ENCODE measurements at regions not wholly inside any gene's neighbourhood (a gene's known extent, or its start where the extent isn't known, plus 50 kb on each side); places are given as distances from the start of the nearest gene placed in this dataset.

- H3K4me3 ChIP-seq (ENCODE audit: low read length in 2 of 2), result no peak overlapping the region
Measured at GRCh38 chr3:7879572-7879971, 622.1 kb upstream of the LMCD1 start.

GRCh38 chr3:7881946-7882345 lies 619.7 kb upstream of the LMCD1 start:
- H3K36me3 ChIP-seq (ENCODE audit: control insufficient read depth in 2 of 2, insufficient read depth in 2 of 2, low read length in 2 of 2), result no peaks in the 10 kb centered on the region
- H3K27me3 ChIP-seq (ENCODE audit: control insufficient read depth in 2 of 2, insufficient read depth in 2 of 2, low read length in 2 of 2), result no peaks in the 10 kb centered on the region
- H3K4me1 ChIP-seq (ENCODE audit: control insufficient read depth in 2 of 2, insufficient read depth in 2 of 2, low read length in 2 of 2), result no peaks in the 10 kb centered on the region
- no peak overlapping the region for H3K9ac ChIP-seq (ENCODE audit: low read depth in 1 of 2, low read length in 2 of 2)
- no peak overlapping the region for H3K4me3 ChIP-seq (ENCODE audit: low read length in 2 of 2)
- H3K9me3 ChIP-seq (ENCODE audit: control insufficient read depth in 2 of 2, low read length in 2 of 2), result no peaks in the 10 kb centered on the region
- no peak overlapping the region for H3K27ac ChIP-seq (ENCODE audit: low read depth in 2 of 2, low read length in 2 of 2)

More at GRCh38 chr3:7879572-7879971, 622.1 kb upstream of the LMCD1 start:
- Histone ChIP-seq H3K27ac (ENCODE audit: low read depth in 2 of 2, low read length in 2 of 2) (no peak overlapping the region), H3K27me3 (ENCODE audit: control insufficient read depth in 2 of 2, insufficient read depth in 2 of 2, low read length in 2 of 2) (no peaks in the 10 kb centered on the region), H3K36me3 (ENCODE audit: control insufficient read depth in 2 of 2, insufficient read depth in 2 of 2, low read length in 2 of 2) (no peaks in the 10 kb centered on the region), H3K9ac (ENCODE audit: low read depth in 1 of 2, low read length in 2 of 2) (no peak overlapping the region), H3K4me1 (ENCODE audit: control insufficient read depth in 2 of 2, insufficient read depth in 2 of 2, low read length in 2 of 2) (no peaks in the 10 kb centered on the region), H3K9me3 (ENCODE audit: control insufficient read depth in 2 of 2, low read length in 2 of 2) (no peaks in the 10 kb centered on the region)

DNA sequence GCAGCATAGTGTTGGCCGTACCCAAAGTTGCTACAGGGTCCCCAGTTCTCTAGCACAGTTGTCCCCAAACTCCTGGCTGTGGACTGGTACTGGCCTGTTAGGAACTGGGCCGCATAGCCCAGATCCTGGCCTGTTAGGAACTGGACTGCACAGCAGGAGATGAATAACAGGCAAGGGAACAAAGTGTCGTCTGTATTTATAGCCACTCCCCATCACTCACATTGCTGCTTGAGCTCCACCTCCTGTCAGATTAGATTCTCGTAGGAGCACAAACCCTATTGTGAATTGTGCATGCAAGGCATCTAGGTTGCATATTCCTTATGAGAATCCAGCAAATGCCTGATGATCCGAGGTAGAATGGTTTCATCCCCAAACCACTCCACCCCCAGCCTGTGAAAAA lies 604.0 kb upstream of the LMCD1 start:
- Histone ChIP-seq H3K9ac (ENCODE audit: low read depth in 1 of 2, low read length in 2 of 2) (no peak overlapping the region), H3K4me1 (ENCODE audit: control insufficient read depth in 2 of 2, insufficient read depth in 2 of 2, low read length in 2 of 2) (no peaks in the 10 kb centered on the region), H3K36me3 (ENCODE audit: control insufficient read depth in 2 of 2, insufficient read depth in 2 of 2, low read length in 2 of 2) (no peaks in the 10 kb centered on the region), H3K4me3 (ENCODE audit: low read length in 2 of 2) (no peak overlapping the region), H3K27ac (ENCODE audit: low read depth in 2 of 2, low read length in 2 of 2) (no peak overlapping the region), H3K9me3 (ENCODE audit: control insufficient read depth in 2 of 2, low read length in 2 of 2) (no peaks in the 10 kb centered on the region), H3K27me3 (ENCODE audit: control insufficient read depth in 2 of 2, insufficient read depth in 2 of 2, low read length in 2 of 2) (no peaks in the 10 kb centered on the region)

DNA sequence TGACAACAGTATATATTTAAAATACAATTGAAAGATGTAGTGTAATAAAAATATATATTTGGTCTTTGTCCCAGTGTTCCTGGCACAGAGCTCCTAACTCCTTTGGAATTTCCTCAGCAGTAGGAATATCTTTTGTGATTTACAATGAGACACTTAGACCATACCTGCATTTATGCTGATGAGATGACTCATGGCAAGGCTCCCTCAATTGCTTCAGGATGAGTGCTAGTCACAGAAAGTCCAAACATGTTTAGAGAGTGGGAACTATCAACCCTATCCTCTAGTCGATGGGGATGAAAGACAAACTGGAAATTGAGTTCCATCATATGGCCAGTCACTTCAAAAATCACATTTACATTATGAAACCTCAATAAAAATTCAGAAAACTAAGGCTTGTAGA lies 588.3 kb upstream of the LMCD1 start:
- no peak overlapping the region for H3K27ac ChIP-seq (ENCODE audit: low read depth in 2 of 2, low read length in 2 of 2)
- H3K9me3 ChIP-seq (ENCODE audit: control insufficient read depth in 2 of 2, low read length in 2 of 2), result no peaks in the 10 kb centered on the region
- H3K9ac ChIP-seq (ENCODE audit: low read depth in 1 of 2, low read length in 2 of 2), result no peak overlapping the region
- no peak overlapping the region for H3K4me3 ChIP-seq (ENCODE audit: low read length in 2 of 2)
- no peaks in the 10 kb centered on the region for H3K27me3 ChIP-seq (ENCODE audit: control insufficient read depth in 2 of 2, insufficient read depth in 2 of 2, low read length in 2 of 2)
- no peaks in the 10 kb centered on the region for H3K4me1 ChIP-seq (ENCODE audit: control insufficient read depth in 2 of 2, insufficient read depth in 2 of 2, low read length in 2 of 2)
- H3K36me3 ChIP-seq (ENCODE audit: control insufficient read depth in 2 of 2, insufficient read depth in 2 of 2, low read length in 2 of 2), result no peaks in the 10 kb centered on the region

GRCh38 chr3:7915356-7915755 lies 586.3 kb upstream of the LMCD1 start:
- Histone ChIP-seq H3K4me1 (ENCODE audit: control insufficient read depth in 2 of 2, insufficient read depth in 2 of 2, low read length in 2 of 2) (peaks cover 0 to 3% of the 10 kb centered on the region in 2 donors), H3K27me3 (ENCODE audit: control insufficient read depth in 2 of 2, insufficient read depth in 2 of 2, low read length in 2 of 2) (no peaks in the 10 kb centered on the region), H3K9ac (ENCODE audit: low read depth in 1 of 2, low read length in 2 of 2) (no peak overlapping the region), H3K36me3 (ENCODE audit: control insufficient read depth in 2 of 2, insufficient read depth in 2 of 2, low read length in 2 of 2) (no peaks in the 10 kb centered on the region), H3K27ac (ENCODE audit: low read depth in 2 of 2, low read length in 2 of 2) (no peak overlapping the region), H3K4me3 (ENCODE audit: low read length in 2 of 2) (no peak overlapping the region), H3K9me3 (ENCODE audit: control insufficient read depth in 2 of 2, low read length in 2 of 2) (no peaks in the 10 kb centered on the region)

DNA sequence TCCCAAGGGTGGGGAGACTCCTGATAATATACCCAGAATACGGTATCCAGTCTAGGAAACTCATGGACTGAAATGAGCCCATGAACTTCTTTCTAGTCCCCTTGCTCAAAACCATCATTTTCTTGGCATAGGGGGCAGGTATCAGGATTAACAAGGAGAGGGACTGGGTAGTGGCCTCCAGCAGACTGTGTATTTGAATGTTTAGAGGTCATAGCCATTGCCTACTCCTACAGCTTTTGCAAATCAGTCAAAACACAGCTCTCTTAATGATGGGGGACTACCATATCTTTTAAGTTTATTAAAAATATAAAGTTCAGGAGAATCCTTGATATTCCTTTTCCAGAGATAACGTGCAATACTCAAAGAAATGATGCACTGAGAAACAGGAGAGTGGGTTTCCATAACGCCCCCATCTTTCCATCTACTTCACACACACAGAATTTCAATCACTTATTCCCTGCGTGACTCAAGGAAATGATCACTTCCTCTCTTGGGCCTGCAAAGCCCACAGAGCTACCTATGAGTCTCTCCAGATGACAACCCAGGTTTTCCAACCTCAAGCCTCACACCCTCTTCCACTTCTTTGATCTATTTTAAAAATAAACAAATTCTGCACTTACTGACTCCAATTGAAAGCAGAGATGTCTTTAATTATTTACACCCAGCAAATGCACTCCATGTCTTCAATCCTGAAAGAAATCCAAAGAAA lies 584.0 kb upstream of the LMCD1 start:
- no peaks in the 10 kb centered on the region for H3K36me3 ChIP-seq (ENCODE audit: control insufficient read depth in 2 of 2, insufficient read depth in 2 of 2, low read length in 2 of 2)
- no peak overlapping the region for H3K9ac ChIP-seq (ENCODE audit: low read depth in 1 of 2, low read length in 2 of 2)
- H3K27ac ChIP-seq (ENCODE audit: low read depth in 2 of 2, low read length in 2 of 2), result no peak overlapping the region
- peaks cover 0 to 3% of the 10 kb centered on the region in 2 donors for H3K4me1 ChIP-seq (ENCODE audit: control insufficient read depth in 2 of 2, insufficient read depth in 2 of 2, low read length in 2 of 2)
- H3K9me3 ChIP-seq (ENCODE audit: control insufficient read depth in 2 of 2, low read length in 2 of 2), result no peaks in the 10 kb centered on the region
- H3K27me3 ChIP-seq (ENCODE audit: control insufficient read depth in 2 of 2, insufficient read depth in 2 of 2, low read length in 2 of 2), result no peaks in the 10 kb centered on the region
- H3K4me3 ChIP-seq (ENCODE audit: low read length in 2 of 2), result no peak overlapping the region

DNA sequence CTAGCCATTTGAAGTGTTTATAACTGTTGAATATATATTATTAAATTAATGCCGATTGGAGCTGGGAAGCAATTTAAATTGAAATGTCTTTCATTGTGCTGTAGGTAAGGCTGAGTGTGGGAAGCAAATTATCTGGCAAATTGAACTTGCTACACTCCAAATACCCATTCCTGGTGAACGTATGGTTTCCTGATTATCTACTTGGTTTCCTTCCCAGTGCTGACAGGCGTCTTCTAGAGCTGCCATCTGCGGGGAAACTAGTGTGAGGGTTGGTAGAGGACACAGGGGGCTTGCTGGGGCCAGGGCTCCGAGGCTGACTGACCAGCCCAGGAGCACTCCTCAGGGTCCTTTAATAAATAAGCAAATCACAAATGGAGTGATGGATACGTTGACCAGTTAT lies 581.4 kb upstream of the LMCD1 start:
- H3K36me3 ChIP-seq (ENCODE audit: control insufficient read depth in 2 of 2, insufficient read depth in 2 of 2, low read length in 2 of 2), result no peaks in the 10 kb centered on the region
- no peak overlapping the region for H3K9ac ChIP-seq (ENCODE audit: low read depth in 1 of 2, low read length in 2 of 2)
- no peaks in the 10 kb centered on the region for H3K9me3 ChIP-seq (ENCODE audit: control insufficient read depth in 2 of 2, low read length in 2 of 2)
- H3K4me3 ChIP-seq (ENCODE audit: low read length in 2 of 2), result no peak overlapping the region
- no peaks in the 10 kb centered on the region for H3K27me3 ChIP-seq (ENCODE audit: control insufficient read depth in 2 of 2, insufficient read depth in 2 of 2, low read length in 2 of 2)
- H3K4me1 ChIP-seq (ENCODE audit: control insufficient read depth in 2 of 2, insufficient read depth in 2 of 2, low read length in 2 of 2), result peaks cover 0 to 3% of the 10 kb centered on the region in 2 donors
- H3K27ac ChIP-seq (ENCODE audit: low read depth in 2 of 2, low read length in 2 of 2), result no peak overlapping the region

GRCh38 chr3:7924228-7924627 lies 577.4 kb upstream of the LMCD1 start:
- Histone ChIP-seq H3K27ac (ENCODE audit: low read depth in 2 of 2, low read length in 2 of 2) (no peak overlapping the region), H3K27me3 (ENCODE audit: control insufficient read depth in 2 of 2, insufficient read depth in 2 of 2, low read length in 2 of 2) (no peaks in the 10 kb centered on the region), H3K9me3 (ENCODE audit: control insufficient read depth in 2 of 2, low read length in 2 of 2) (no peaks in the 10 kb centered on the region), H3K9ac (ENCODE audit: low read depth in 1 of 2, low read length in 2 of 2) (no peak overlapping the region), H3K36me3 (ENCODE audit: control insufficient read depth in 2 of 2, insufficient read depth in 2 of 2, low read length in 2 of 2) (no peaks in the 10 kb centered on the region), H3K4me1 (ENCODE audit: control insufficient read depth in 2 of 2, insufficient read depth in 2 of 2, low read length in 2 of 2) (peaks cover 3 to 24% of the 10 kb centered on the region in 2 donors), H3K4me3 (ENCODE audit: low read length in 2 of 2) (no peak overlapping the region)

DNA sequence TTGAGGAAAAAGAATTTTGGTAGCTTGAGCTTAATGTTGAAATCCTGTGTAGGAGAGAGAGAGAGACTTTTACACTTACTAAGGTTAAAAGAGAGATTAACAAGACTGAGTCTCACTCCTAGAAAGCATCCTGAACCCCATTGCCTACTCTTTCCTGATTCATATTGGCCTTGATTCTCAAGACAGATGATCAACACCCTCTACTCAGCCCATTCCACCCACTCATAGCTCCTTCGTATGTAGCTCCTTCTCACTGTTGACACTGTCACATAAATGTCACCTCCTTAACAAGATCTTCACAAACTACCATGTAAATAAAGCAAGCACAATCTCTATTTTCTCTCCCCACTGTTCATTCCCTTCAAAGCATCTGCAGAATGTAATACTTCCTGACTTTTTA lies 574.6 kb upstream of the LMCD1 start:
- H3K36me3 ChIP-seq (ENCODE audit: control insufficient read depth in 2 of 2, insufficient read depth in 2 of 2, low read length in 2 of 2), result no peaks in the 10 kb centered on the region
- H3K9me3 ChIP-seq (ENCODE audit: control insufficient read depth in 2 of 2, low read length in 2 of 2), result no peaks in the 10 kb centered on the region
- H3K27ac ChIP-seq (ENCODE audit: low read depth in 2 of 2, low read length in 2 of 2), result no peak overlapping the region
- H3K9ac ChIP-seq (ENCODE audit: low read depth in 1 of 2, low read length in 2 of 2), result no peak overlapping the region
- peaks cover 8 to 25% of the 10 kb centered on the region in 2 donors for H3K4me1 ChIP-seq (ENCODE audit: control insufficient read depth in 2 of 2, insufficient read depth in 2 of 2, low read length in 2 of 2)
- no peaks in the 10 kb centered on the region for H3K27me3 ChIP-seq (ENCODE audit: control insufficient read depth in 2 of 2, insufficient read depth in 2 of 2, low read length in 2 of 2)
- H3K4me3 ChIP-seq (ENCODE audit: low read length in 2 of 2), result no peak overlapping the region

- Histone ChIP-seq H3K9ac (ENCODE audit: low read depth in 1 of 2, low read length in 2 of 2) (peak overlapping the region in 1 of 2 donors; percentile 12), H3K9me3 (ENCODE audit: control insufficient read depth in 2 of 2, low read length in 2 of 2) (no peaks in the 10 kb centered on the region), H3K4me1 (ENCODE audit: control insufficient read depth in 2 of 2, insufficient read depth in 2 of 2, low read length in 2 of 2) (peaks cover 8 to 25% of the 10 kb centered on the region in 2 donors), H3K36me3 (ENCODE audit: control insufficient read depth in 2 of 2, insufficient read depth in 2 of 2, low read length in 2 of 2) (no peaks in the 10 kb centered on the region), H3K27ac (ENCODE audit: low read depth in 2 of 2, low read length in 2 of 2) (peak overlapping the region; percentile 83), H3K27me3 (ENCODE audit: control insufficient read depth in 2 of 2, insufficient read depth in 2 of 2, low read length in 2 of 2) (no peaks in the 10 kb centered on the region), H3K4me3 (ENCODE audit: low read length in 2 of 2) (peak overlapping the region in 1 of 2 donors; percentile 32)
Measured at GRCh38 chr3:7927864-7928263, 573.8 kb upstream of the LMCD1 start.

Measured in mucosa of rectum (tissue), 2 donors.